ENCODE measurements at regions not wholly inside any gene's neighbourhood (a gene's known extent, or its start where the extent isn't known, plus 50 kb on each side); places are given as distances from the start of the nearest gene placed in this dataset.

DNA sequence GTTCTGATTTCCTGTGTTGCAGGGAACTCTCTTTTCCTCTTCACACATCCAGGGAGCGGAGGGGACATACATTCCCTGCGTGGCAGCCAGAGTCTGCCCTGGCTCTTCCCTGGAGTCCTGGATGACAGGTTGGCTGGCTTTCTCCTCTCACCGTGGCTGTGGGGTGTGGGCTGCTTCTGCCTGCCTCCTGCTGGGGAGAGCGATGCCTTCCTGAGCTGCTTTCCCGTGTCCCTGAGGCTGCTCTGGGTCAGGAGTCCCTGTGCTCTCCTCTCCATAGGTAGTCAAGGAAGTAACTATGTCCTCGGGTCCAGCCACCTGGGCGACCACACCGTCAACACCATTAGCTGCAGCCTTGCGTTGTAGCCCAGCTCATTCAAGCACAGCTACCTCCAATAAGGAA lies 451.7 kb downstream of the QKI start:
- TF ChIP-seq, protein P1, sequence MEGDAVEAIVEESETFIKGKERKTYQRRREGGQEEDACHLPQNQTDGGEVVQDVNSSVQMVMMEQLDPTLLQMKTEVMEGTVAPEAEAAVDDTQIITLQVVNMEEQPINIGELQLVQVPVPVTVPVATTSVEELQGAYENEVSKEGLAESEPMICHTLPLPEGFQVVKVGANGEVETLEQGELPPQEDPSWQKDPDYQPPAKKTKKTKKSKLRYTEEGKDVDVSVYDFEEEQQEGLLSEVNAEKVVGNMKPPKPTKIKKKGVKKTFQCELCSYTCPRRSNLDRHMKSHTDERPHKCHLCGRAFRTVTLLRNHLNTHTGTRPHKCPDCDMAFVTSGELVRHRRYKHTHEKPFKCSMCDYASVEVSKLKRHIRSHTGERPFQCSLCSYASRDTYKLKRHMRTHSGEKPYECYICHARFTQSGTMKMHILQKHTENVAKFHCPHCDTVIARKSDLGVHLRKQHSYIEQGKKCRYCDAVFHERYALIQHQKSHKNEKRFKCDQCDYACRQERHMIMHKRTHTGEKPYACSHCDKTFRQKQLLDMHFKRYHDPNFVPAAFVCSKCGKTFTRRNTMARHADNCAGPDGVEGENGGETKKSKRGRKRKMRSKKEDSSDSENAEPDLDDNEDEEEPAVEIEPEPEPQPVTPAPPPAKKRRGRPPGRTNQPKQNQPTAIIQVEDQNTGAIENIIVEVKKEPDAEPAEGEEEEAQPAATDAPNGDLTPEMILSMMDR (IDR thresholded peaks at IDR 0.05; ENCODE audit: low read length): no peak
- no peak for TF ChIP-seq EZH2 (optimal IDR thresholded peaks at IDR 0.05; ENCODE audit: low read depth, low read length)

All from MM.1S (cell line).